Testis (tissue), 2 donors: ENCODE measurements at regions not wholly inside any gene's neighbourhood (a gene's known extent, or its start where the extent isn't known, plus 50 kb on each side); places are given as distances from the start of the nearest gene placed in this dataset.
"Not testable (repeated sequence)": the region's sequence is repeated elsewhere in the genome, so short reads cannot be mapped to it uniquely, and the experiment has no call there.

Experiments
- POLR2A ChIP-seq: fragments of 450-650 bp; IDR thresholded peaks from one replicate; pipeline ENCODE4 v1.6.1; 2017; ENCODE audit warnings: antibody characterized with exemption, mild to moderate bottlenecking, moderate library complexity
- TF ChIP-seq, protein P1 (sequence below), 3 experiments: fragments of 450-650 bp in 2 of 3; fragments of 200-600 bp in 1 of 3; sonication (generic) in 1 of 3; IDR thresholded peaks; one replicate each; pipeline ENCODE4 v1.5.1; 2016 to 2019; ENCODE audit warnings: antibody characterized with exemption in 3 of 3, mild to moderate bottlenecking in 2 of 3, moderate library complexity in 1 of 3

DNA sequence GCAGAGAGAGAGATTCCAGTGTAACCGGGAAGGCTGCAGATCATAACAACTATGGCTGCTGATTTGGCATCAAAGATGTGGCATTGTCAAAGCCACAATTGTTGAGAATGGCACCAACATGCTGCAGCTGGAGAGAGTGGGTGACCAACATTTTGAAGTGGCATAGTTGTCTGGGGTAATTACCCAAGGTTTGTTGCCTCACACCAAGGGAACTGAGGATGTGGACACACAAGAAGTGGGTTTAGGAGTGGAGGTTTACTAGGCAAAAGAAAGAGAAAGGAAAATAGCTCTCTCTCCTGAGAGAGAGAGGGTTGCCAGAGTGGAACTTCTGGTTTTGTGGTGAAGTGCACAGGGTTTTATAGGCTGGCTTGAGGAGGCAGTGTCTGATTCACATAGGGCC is 126.6 kb downstream of the FAM72C start:
- TF ChIP-seq POLR2A = not testable (repeated sequence)
- TF ChIP-seq, protein P1, sequence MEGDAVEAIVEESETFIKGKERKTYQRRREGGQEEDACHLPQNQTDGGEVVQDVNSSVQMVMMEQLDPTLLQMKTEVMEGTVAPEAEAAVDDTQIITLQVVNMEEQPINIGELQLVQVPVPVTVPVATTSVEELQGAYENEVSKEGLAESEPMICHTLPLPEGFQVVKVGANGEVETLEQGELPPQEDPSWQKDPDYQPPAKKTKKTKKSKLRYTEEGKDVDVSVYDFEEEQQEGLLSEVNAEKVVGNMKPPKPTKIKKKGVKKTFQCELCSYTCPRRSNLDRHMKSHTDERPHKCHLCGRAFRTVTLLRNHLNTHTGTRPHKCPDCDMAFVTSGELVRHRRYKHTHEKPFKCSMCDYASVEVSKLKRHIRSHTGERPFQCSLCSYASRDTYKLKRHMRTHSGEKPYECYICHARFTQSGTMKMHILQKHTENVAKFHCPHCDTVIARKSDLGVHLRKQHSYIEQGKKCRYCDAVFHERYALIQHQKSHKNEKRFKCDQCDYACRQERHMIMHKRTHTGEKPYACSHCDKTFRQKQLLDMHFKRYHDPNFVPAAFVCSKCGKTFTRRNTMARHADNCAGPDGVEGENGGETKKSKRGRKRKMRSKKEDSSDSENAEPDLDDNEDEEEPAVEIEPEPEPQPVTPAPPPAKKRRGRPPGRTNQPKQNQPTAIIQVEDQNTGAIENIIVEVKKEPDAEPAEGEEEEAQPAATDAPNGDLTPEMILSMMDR (IDR thresholded peaks at IDR 0.05) = not testable (repeated sequence)
